Non-pigmented ciliary epithelial cell (primary cell): ENCODE measurements at regions not wholly inside any gene's neighbourhood (a gene's known extent, or its start where the extent isn't known, plus 50 kb on each side); places are given as distances from the start of the nearest gene placed in this dataset.
"Not testable (repeated sequence)": the region's sequence is repeated elsewhere in the genome, so short reads cannot be mapped to it uniquely, and the experiment has no call there.

Experiments
- DNase-seq: peaks from one replicate; pipeline ENCODE4 v3.0.0-alpha.2; 2010; ENCODE audit warnings: low read depth

GRCh38 chr14:43408472-43408871 lies 1098.6 kb downstream of the FSCB start:
- no peak for DNase-seq

GRCh38 chr14:43407706-43408105 lies 1099.4 kb downstream of the FSCB start:
- DNase-seq = no peak

- no peak for DNase-seq
These were observed 1100.2 kb downstream of the FSCB start for GRCh38 chr14:43406931-43407330.

- DNase-seq = no peak
These were observed 1107.8 kb downstream of the FSCB start for GRCh38 chr14:43399289-43399688.

GRCh38 chr14:43370565-43370896 lies 1136.6 kb downstream of the FSCB start:
- not testable (repeated sequence) for DNase-seq

GRCh38 chr14:43369710-43370564 lies 1137.1 kb downstream of the FSCB start:
- DNase-seq = no peak

GRCh38 chr14:43362586-43362985 lies 1144.5 kb downstream of the FSCB start:
- DNase-seq = no peak

GRCh38 chr14:43361751-43362150 lies 1145.3 kb downstream of the FSCB start:
- no peak for DNase-seq

GRCh38 chr14:43360239-43360638 lies 1146.8 kb downstream of the FSCB start:
- DNase-seq = no peak

GRCh38 chr14:43359317-43359716 lies 1147.8 kb downstream of the FSCB start:
- DNase-seq = no peak

- DNase-seq = no peak
These were observed 1150.0 kb downstream of the FSCB start for GRCh38 chr14:43356979-43357545.

- DNase-seq = no peak
These were observed 1150.7 kb downstream of the FSCB start for GRCh38 chr14:43356382-43356781.

GRCh38 chr14:43341921-43342320 lies 1165.2 kb downstream of the FSCB start:
- no peak for DNase-seq

GRCh38 chr14:43338713-43339112 lies 1168.4 kb downstream of the FSCB start:
- no peak for DNase-seq

GRCh38 chr14:43336351-43336750 lies 1170.7 kb downstream of the FSCB start:
- DNase-seq = no peak

GRCh38 chr14:43326501-43327407 lies 1180.3 kb downstream of the FSCB start:
- DNase-seq = not testable (repeated sequence)

- DNase-seq = no peak
These were observed 1190.7 kb downstream of the FSCB start for GRCh38 chr14:43316427-43316826.

- DNase-seq = no peak
These were observed 1193.4 kb downstream of the FSCB start for GRCh38 chr14:43313719-43314118.

- DNase-seq = no peak
These were observed 1198.5 kb downstream of the FSCB start for GRCh38 chr14:43308421-43309110.

GRCh38 chr14:43307836-43308235 lies 1199.2 kb downstream of the FSCB start:
- no peak for DNase-seq

GRCh38 chr14:43306053-43306452 lies 1201.0 kb downstream of the FSCB start:
- no peak for DNase-seq

- DNase-seq = no peak
These were observed 1209.3 kb downstream of the FSCB start for GRCh38 chr14:43297794-43298193.
